ENCODE measurements at regions not wholly inside any gene's neighbourhood (a gene's known extent, or its start where the extent isn't known, plus 50 kb on each side); places are given as distances from the start of the nearest gene placed in this dataset.

- DNase-seq (ENCODE audit: low read depth in 2 of 2, low spot score in 1 of 2), result no peak
Observed at GRCh38 chr10:131700506-131700905, 200.3 kb upstream of the PPP2R2D start.

DNA sequence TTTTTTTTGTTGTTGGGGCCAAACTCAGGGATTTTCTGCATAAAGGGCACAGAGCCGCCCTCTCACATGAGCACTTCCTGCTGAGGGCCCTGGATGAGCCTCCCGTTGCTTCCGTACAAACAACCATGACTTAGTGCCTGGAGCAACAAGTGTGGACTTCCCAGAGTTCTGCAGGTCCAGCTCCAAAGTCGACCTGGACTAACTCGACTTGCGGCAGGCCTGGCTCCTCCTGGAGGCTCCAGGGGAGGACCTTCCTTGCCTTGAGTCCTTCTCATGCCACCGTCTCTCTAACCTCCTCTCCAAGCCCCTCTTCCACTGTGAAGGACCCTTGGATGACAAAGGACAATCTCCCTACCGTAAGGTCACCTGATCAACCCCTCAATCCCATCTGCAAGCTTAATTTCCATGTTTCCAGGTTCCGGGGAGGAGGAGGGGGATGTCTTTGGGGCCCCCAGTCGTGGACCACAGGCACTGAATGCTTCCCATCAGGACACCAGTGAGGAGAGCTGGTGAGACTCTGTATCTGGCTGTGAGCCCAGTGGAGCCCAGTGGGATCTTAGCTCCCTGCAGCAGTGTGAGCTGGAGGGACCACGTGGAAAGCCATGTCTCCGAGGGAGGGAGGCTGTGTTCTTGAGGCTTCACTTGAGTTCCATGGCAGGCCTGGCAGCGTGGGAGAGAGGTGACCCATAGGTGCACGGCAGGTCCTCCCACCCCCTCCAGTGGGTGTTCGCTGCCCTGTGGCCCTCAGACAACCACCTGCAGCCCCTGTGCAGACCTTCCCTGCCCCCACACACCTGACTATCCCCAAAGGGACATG is 199.5 kb upstream of the PPP2R2D start:
- DNase-seq (ENCODE audit: low read depth in 2 of 2, low spot score in 1 of 2), result no peak

DNA sequence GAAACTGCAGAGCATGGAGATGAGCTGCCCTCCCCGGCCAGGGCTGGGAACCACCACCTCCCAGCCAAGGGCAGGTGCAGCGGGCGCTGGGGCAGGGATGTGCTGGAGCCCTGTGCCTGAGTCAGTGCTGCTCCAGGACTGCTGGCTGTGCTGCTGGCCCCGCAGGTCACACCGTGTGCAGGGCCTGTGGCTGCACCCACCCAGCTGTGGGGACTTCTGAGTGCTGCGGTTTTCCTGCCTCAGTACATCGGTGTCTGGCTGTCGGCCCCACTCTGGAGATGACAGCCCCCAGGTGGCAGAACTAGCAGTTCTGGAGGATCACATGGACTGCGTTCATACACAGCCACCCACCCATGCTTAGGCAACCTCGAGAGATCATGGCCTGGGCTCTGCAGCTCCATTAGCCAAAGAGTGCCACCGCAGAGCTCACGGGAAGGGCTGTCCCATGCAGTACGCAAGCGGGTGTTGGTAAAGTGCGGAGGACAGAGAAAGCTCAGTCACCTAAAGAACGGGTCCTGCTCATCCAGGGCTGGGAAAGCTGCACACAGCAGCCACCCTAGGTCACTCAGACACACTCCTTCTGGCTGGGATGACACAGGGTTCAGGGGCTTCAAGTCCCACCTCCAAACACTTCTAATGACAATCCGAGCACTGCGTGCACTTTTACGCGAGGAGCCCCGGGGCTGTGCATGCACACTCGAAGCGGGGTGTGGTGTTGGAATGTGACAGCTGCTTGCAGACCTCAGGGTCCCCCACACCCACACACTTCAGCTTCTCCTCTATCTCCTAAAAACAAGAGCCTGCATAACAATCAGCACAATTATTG is 198.1 kb upstream of the PPP2R2D start:
- DNase-seq (ENCODE audit: low read depth in 2 of 2, low spot score in 1 of 2), result no peak

- no peak for DNase-seq (ENCODE audit: low read depth in 2 of 2, low spot score in 1 of 2)
Observed at GRCh38 chr10:131703541-131703940, 197.3 kb upstream of the PPP2R2D start.

DNA sequence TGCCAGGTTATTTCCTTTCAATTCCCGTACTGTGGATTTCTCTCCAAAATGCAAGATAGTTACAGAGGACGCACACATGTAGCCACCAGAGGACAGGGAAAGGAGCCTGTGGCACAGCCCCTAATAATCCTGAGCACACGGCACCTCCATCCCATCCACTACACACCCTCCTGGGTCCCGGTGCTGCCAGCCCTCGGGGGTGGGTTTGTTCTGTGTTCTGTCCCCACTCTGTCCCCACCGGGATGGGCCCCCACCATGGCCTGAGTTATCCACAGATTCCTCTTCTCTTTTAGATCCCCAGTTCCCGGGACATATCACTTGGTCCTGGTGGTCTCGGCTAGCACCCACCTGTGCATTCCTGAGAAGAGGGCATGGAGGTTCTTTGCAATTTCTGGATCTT is 196.9 kb upstream of the PPP2R2D start:
- no peak for DNase-seq (ENCODE audit: low read depth in 2 of 2, low spot score in 1 of 2)

DNA sequence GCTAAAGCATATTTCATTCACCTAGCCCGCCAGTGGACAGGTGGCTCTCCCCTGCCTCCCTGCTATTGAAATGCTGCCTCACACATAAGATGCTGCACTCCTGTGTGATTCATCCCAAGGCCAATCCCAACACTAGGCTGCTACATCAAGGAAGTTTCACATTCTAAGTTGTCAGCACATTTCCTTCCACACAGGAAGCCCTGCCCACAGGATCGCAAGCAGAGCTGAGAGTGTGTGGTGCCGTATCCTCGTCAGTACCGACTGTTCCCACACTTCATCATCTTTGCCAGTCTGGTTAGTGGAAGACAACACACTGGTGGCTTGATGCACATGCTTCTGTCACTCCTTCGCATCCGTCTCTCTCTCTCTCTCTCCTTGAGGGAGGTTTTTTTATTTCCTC is 194.3 kb upstream of the PPP2R2D start:
- DNase-seq (ENCODE audit: low read depth in 2 of 2, low spot score in 1 of 2), result no peak

GRCh38 chr10:131706952-131707351 is 193.9 kb upstream of the PPP2R2D start:
- no peak for DNase-seq (ENCODE audit: low read depth in 2 of 2, low spot score in 1 of 2)

DNA sequence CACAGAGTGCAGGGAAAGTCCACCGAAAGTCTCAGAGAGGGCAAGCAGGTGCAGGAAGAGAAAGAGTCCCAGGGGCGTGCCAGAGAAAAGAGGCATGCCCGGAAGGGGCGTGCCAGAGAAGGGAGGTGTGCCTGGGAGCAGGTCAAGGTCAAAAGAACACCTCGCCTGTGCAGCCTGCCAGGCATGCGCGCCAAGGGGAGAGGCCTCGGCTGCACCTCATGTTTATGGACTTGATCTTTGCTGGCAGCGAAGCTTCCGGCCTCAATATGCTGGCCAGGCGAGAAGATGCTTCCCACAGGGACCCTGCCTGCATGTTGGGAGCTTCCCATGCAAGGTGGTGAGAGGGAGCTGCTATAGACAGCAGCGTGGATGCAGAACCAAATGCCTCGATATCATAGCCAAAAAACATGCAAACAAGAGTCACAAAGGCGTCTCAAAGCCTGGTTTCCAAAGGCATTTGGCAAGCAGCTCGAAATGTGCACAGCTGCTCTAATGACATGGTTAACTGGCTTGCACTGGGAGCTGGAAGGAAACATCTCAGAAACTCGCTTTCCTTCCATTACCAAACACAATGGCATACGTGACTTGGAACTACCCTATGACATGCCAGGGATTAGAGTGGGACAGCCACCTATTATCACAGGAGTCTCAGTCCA is 192.5 kb upstream of the PPP2R2D start:
- DNase-seq (ENCODE audit: low read depth in 2 of 2, low spot score in 1 of 2), result no peak

GRCh38 chr10:131710142-131710861 is 190.5 kb upstream of the PPP2R2D start:
- DNase-seq (ENCODE audit: low read depth in 2 of 2, low spot score in 1 of 2), result no peak

DNA sequence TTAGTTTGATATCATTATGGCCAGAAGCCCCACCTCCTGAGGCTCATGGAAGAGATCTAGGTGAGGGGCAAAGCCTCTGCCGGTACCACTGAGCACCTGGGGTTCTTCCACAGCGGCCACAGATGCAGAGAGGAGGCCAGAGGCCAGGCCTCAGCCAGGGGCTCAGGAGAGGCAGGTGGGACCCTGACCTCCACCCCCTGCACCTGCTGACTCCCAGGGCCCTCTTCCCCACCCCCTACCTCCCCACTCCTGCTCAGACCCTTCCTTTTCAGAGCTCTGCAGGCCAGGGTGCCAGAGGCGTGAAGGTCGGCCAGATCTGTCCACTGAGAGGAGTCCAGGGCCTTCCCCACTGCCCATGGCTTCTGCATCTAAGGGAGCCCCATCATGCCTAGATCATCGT is 178.7 kb upstream of the PPP2R2D start:
- DNase-seq (ENCODE audit: low read depth in 2 of 2, low spot score in 1 of 2), result no peak

DNA sequence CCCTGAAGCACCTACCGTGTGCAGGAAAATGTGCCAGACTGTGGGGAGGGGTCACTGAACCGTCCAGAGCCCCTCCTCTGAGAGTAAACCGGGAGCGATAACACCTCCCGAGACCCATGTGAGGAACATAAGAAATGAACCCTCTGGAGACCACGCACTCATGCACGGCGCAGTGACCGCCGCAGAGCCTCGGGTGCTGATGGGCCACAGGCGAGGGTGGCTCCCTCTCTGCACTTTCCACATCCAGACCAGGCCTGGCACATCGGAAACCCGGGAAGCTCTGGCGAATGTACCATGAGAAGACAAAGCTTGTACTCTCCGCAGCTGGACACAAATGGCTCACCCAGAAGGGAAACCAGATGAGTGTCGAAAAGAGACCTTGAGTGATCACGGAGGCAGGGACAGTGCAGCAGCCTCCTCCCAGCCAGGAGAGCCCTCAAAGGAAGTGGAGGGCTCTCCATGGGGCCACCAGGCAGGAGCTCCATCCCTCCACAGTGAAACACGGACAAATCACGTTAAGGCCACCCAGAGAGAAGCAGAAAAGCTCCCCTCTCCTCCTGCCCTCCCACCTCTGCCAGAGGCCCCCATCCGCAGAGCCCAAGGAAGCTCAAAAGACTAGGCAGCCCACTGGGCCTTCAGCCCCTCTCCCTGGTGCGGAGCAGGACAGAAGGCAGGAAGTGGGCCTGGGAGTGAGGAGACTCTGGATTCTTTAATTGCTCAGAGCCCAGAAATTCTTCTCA is 178.1 kb upstream of the PPP2R2D start:
- DNase-seq (ENCODE audit: low read depth in 2 of 2, low spot score in 1 of 2), result no peak

DNA sequence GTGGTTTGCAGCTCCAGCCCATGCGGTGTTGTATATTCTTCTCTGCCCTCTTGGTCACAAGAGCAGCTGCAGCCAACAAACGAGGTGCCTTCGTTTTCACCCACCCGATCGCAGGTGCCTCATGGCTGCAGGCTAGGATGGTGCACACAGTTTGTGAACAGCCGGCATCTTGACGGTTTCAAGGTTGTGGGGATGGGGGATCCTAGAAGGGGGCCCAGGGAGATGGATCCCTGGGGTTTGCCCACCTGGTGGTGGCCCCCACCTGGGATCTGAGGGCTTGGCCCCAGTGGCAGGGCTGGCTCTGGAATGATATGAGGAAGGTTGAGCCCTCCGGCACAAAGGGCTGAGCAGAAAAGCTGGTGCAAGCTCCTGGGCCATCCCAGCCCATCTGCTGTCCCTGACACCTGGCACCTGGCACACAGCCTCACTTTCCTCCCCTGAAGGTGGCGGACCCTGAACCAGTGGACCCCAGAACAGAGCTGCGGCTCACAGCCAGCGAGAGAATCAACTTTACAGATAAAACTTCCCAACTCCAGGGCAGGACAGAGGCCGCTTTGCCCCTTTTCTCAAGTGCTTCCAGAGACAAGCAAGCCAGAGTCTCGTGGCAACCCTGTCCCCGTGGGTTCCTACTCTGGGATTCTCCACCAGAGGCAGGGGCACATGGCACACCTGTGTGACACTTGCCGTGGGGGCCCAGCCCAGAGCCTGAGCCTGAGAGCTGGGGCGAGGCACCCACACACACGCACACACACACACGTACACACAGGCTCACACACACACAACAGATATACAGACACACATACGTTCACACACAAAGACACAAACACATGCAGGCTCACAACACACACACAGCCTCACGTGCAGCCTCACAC is 177.3 kb upstream of the PPP2R2D start:
- DNase-seq (ENCODE audit: low read depth in 2 of 2, low spot score in 1 of 2), result no peak

DNA sequence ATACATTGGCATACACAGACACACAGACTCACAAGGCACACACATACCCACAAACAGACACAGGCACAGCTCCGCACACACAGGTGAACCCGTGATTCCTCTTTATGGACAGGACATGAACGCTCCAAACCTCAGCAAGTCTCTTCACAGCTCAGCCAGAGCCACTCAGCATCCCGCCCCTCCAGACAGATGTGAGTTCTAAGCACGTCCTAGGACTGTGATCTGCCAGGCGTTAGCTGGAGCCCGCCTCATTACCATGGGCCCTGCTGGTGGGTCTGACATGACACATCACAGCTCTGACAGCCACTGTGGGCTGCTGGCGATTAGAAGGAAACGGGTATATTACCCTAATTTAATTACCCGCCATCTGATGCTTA is 176.7 kb upstream of the PPP2R2D start:
- DNase-seq (ENCODE audit: low read depth in 2 of 2, low spot score in 1 of 2), result no peak

DNA sequence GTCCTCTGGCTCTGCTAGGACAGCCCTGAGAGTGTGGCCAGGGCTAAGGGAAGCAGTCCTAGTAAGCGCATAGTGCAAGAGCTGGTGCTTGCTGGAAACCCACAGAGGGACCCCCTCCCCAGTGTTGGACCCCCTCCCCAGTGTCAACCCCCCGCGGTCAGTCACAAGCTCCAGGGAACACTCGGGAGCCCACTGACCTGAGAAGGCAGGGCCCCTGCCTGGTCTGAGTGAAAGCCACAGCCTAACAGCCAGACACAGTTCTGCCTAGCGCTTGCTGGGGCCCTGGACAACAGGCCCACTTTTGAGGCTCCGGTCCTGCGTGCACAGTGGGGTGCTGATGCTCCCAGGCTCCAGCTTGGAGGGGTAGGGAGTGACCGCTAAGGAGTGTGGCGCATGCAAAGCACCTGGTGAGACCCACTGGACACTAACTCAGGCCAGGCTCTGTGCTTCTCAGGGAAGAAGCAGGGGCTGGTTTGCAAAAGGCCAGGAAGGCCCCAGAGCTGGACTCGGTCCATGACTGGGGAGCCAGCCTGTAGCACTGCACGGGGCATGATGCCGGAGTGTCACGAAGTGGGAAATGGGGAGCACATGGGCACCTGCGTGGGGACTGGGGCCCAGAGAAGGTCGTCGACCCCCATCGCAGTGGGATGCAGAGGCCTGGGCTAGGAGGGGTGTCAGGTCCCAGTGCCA is 175.8 kb upstream of the PPP2R2D start:
- no peak for DNase-seq (ENCODE audit: low read depth in 2 of 2, low spot score in 1 of 2)

DNA sequence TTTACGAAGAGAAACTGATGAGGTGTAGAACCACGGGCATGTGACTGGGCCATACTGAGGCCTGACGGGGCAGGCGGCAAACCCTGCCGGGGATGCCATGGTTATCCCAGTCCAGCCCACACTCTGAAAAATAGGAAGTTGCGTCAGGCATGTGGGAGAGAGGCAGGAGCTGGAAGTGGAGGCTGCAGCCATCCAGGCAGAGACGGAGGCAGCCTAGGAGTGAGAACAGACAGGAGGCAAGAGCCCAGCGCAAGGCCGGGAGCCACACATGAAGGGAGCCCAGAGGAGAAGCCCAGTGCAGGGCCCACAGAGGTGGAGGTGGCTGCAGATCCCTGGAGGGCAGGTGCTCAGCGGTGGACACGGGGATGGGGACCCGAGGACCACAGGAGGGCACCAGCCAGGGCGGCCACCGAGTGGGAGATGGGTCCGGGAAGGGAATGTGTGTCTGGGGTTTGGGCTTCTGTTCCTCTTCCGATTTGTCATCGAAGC is 175.2 kb upstream of the PPP2R2D start:
- no peak for DNase-seq (ENCODE audit: low read depth in 2 of 2, low spot score in 1 of 2)

- no peak for DNase-seq (ENCODE audit: low read depth in 2 of 2, low spot score in 1 of 2)
Observed at GRCh38 chr10:131726076-131726880, 174.5 kb upstream of the PPP2R2D start.

DNA sequence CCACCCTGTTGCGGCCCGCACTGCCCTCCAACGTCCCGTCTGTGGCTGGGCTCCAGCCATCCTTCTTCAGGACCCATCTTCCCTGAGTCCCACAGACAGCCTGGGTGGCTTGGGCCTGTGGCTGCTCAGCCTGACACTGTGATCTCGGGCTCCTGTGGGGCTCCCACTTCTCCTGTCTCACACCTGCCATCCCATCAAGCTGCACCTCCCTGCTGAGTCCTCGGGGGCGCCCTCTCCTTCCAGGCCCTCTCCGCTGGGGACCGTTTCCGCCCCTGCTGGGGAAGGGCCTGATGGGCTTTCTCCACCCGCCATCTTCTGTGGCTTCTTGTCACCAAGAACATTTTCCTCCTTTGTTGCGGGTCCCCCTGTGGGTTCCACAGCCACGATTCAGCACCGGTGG is 173.8 kb upstream of the PPP2R2D start:
- DNase-seq (ENCODE audit: low read depth in 2 of 2, low spot score in 1 of 2), result no peak

GRCh38 chr10:131727560-131727959 is 173.2 kb upstream of the PPP2R2D start:
- DNase-seq (ENCODE audit: low read depth in 2 of 2, low spot score in 1 of 2), result no peak
